Suprapubic skin (tissue), 4 donors: ENCODE measurements at regions not wholly inside any gene's neighbourhood (a gene's known extent, or its start where the extent isn't known, plus 50 kb on each side); places are given as distances from the start of the nearest gene placed in this dataset.
"Not testable (repeated sequence)": the region's sequence is repeated elsewhere in the genome, so short reads cannot be mapped to it uniquely, and the experiment has no call there.

Source experiments
- DNase-seq, 2 donors: peaks; one replicate each; pipeline ENCODE4 v3.0.0-alpha.2; 2019; ENCODE audit warnings: low spot score in 2 of 2
- H3K27ac ChIP-seq: fragments of 200-600 bp; sonication (generic); one replicate; pipeline ENCODE4 v1.5.1; 2019
- H3K27me3 ChIP-seq: fragments of 200-600 bp; sonication (generic); one replicate; pipeline ENCODE4 v1.5.1; 2019
- H3K36me3 ChIP-seq: fragments of 200-600 bp; sonication (generic); one replicate; pipeline ENCODE4 v1.5.1; 2019
- H3K4me1 ChIP-seq: fragments of 200-600 bp; sonication (generic); one replicate; pipeline ENCODE4 v1.5.1; 2019
- H3K4me3 ChIP-seq: fragments of 200-600 bp; sonication (generic); one replicate; pipeline ENCODE4 v1.5.1; 2019; ENCODE audit warnings: mild to moderate bottlenecking
- H3K9me3 ChIP-seq: fragments of 200-600 bp; sonication (generic); one replicate; pipeline ENCODE4 v1.5.1; 2019
- CTCF ChIP-seq, 2 donors: fragments of 200-600 bp in 1 of 2; fragments of 450-650 bp in 1 of 2; sonication (generic) in 1 of 2; IDR thresholded peaks; one replicate each; pipeline ENCODE4 v1.5.1; 2016 to 2019; ENCODE audit warnings: antibody characterized with exemption in 2 of 2, mild to moderate bottlenecking in 1 of 2, moderate library complexity in 1 of 2
- EP300 ChIP-seq: sonication (generic); formaldehyde crosslinking; IDR thresholded peaks from one replicate; pipeline ENCODE4 v1.6.1; 2017; ENCODE audit warnings: antibody characterized with exemption
- POLR2A ChIP-seq, 2 donors: fragments of 450-650 bp; IDR thresholded peaks; one replicate each; pipeline ENCODE4 v1.6.1; 2017; ENCODE audit warnings: antibody characterized with exemption in 2 of 2, mild to moderate bottlenecking in 2 of 2, moderate library complexity in 2 of 2
- POLR2AphosphoS5 ChIP-seq, 3 donors: sonication (generic); formaldehyde crosslinking; IDR thresholded peaks; one replicate each; pipeline ENCODE4 v1.6.1; 2017; ENCODE audit warnings: antibody characterized with exemption in 3 of 3
- WGBS: methylation state at CpG from one replicate; pipeline ENCODE4 v1.1.5; 2018; 5-methylcytosine and 5-hydroxymethylcytosine counted together

DNA sequence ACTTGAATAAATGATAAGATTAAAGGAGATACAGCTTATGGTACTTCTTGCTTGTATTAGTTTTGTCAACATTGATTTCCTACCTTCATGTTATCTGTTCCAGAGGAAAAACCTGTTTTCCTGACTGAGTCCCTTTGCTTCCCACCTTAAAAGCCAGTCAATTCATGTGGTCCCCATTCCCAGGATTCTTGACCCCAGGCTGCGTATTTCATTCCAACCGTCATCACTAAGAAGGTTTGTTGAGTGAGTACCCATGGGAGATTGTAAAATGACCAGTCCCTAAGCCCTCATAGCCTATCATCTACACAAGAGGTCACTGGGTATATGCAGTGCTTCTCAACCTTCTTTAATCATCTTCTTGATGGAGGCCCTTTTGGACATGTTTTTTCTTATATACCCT, 52.2 kb downstream of the BEX3 start:
- 73% methylated on average over 2 of the region's 2 CpGs for whole genome bisulfite sequencing
- Histone ChIP-seq H3K36me3 (no peaks in the 10 kb centered on the region), H3K27me3 (no peaks in the 10 kb centered on the region), H3K4me1 (no peaks in the 10 kb centered on the region), H3K4me3 (no peak overlapping the region), H3K9me3 (no peaks in the 10 kb centered on the region), H3K27ac (no peak overlapping the region)
- no peak for DNase-seq
- TF ChIP-seq CTCF (IDR thresholded peaks at IDR 0.05) (no peak), EP300 (no peak), POLR2A (IDR thresholded peaks at IDR 0.05) (no peak), POLR2AphosphoS5 (IDR thresholded peaks at IDR 0.05) (no peak)

GRCh38 chrX:103429026-103429425, 52.7 kb downstream of the BEX3 start:
- H3K27ac ChIP-seq, H3K27me3 ChIP-seq, H3K9me3 ChIP-seq, H3K36me3 ChIP-seq, H3K4me1 ChIP-seq, H3K4me3 ChIP-seq, DNase-seq: not testable (repeated sequence)
- 74% methylated on average over 7 of the region's 7 CpGs for WGBS

DNA sequence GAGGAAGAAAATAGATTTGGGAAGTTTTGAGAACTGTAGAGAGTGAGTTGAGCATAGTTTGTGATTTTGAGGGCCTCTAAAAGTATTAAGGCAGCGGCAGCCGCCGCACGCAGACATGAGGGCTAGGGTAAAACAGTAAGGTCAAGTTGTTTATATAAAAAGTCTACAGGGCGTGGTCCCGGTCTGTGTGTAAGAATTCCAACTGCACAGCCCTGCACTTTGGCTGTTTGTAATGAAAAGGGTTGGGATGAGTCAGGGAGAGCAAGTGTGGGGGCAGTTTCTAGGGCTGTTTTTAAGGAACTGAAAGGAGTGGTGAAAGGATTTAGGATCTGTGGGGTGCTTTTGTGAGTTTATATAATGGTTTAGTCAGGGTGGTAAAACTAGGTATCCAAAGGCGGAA, 55.0 kb downstream of the BEX3 start:
- TF ChIP-seq POLR2A (IDR thresholded peaks at IDR 0.05) (no peak), EP300 (no peak), CTCF (IDR thresholded peaks at IDR 0.05) (no peak), POLR2AphosphoS5 (IDR thresholded peaks at IDR 0.05) (no peak)
- 87% methylated on average over 7 of the region's 7 CpGs for WGBS
- Histone ChIP-seq H3K36me3 (no peaks in the 10 kb centered on the region), H3K4me3 (no peak overlapping the region), H3K9me3 (no peaks in the 10 kb centered on the region), H3K27me3 (no peaks in the 10 kb centered on the region), H3K27ac (no peak overlapping the region), H3K4me1 (no peaks in the 10 kb centered on the region)
- no peak for DNase-seq

GRCh38 chrX:103432841-103433240, 56.5 kb downstream of the BEX3 start:
- not testable (repeated sequence) for H3K27ac ChIP-seq, H3K9me3 ChIP-seq, H3K27me3 ChIP-seq, H3K4me1 ChIP-seq, DNase-seq, H3K36me3 ChIP-seq, H3K4me3 ChIP-seq
- WGBS = 83% methylated on average over 5 of the region's 5 CpGs

DNA sequence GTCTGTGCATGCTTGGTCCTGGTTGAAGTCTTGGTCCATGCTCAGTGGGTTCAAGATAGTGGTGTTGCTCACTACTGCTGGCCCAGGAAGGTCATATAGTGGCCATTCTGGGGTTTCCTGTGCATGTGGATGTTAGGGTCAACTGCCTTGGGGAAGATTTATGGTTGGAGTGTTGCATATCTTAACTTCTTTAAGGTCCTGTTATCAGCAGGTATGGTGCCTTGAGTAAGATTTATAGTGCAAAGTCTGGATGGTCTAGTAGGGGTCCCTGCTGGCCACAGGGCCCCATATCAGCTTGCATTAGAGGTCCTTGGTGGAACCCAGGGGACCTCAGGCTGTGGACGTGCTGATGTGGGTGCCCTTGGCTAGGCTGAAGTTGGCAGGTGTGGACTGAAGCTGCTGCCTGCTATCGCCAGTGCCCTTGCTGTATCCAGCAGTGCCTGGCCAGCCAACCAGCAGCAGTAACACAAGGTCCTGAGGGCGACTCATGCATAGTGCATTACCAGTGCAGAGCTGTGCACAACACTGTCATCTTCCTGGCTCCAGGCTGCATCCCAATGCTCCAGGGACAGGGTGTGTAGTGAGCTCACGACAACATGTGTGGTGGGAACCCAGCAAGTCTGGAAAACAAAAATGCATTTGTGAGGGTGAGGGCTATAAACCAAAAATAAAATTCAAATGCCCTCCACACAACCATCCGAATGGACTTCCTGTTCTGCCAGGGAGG, 61.0 kb downstream of the BEX3 start:
- Histone ChIP-seq H3K9me3 (no peaks in the 10 kb centered on the region), H3K27ac (no peak overlapping the region), H3K36me3 (no peaks in the 10 kb centered on the region), H3K4me3 (no peak overlapping the region), H3K4me1 (no peaks in the 10 kb centered on the region), H3K27me3 (no peaks in the 10 kb centered on the region)
- TF ChIP-seq POLR2AphosphoS5 (IDR thresholded peaks at IDR 0.05) = no peak
- no peak for TF ChIP-seq CTCF (IDR thresholded peaks at IDR 0.05)
- TF ChIP-seq EP300 = no peak
- TF ChIP-seq POLR2A (IDR thresholded peaks at IDR 0.05) = no peak
- no peak for DNase-seq
- 74% methylated on average over 5 of the region's 5 CpGs for WGBS

- Histone ChIP-seq H3K27me3 (no peaks in the 10 kb centered on the region), H3K4me1 (no peaks in the 10 kb centered on the region), H3K4me3 (no peak overlapping the region), H3K36me3 (no peaks in the 10 kb centered on the region), H3K27ac (no peak overlapping the region), H3K9me3 (no peaks in the 10 kb centered on the region)
- TF ChIP-seq POLR2AphosphoS5 (IDR thresholded peaks at IDR 0.05) (no peak), EP300 (no peak), CTCF (IDR thresholded peaks at IDR 0.05) (no peak), POLR2A (IDR thresholded peaks at IDR 0.05) (no peak)
- 58% methylated on average over 2 of the region's 2 CpGs for WGBS
- DNase-seq = no peak
Observed at GRCh38 chrX:103439161-103439560, 62.8 kb downstream of the BEX3 start.
